NCI-H69 (cell line): ENCODE measurements at regions not wholly inside any gene's neighbourhood (a gene's known extent, or its start where the extent isn't known, plus 50 kb on each side); places are given as distances from the start of the nearest gene placed in this dataset.

Experiments used
- DNase-seq: peaks from one replicate; lab custom pipeline; 2025; lab: John Stamatoyannopoulos, UW

- DNase-seq = no peak
Measured at GRCh38 chr12:93103154-93103553, 174.1 kb upstream of the EEA1 start.

- DNase-seq = no peak
Measured at GRCh38 chr12:93104535-93104934, 175.4 kb upstream of the EEA1 start.

- no peak for DNase-seq
Measured at GRCh38 chr12:93106910-93107309, 177.8 kb upstream of the EEA1 start.

GRCh38 chr12:93107514-93108312 is 178.6 kb upstream of the EEA1 start:
- DNase-seq = no peak

- DNase-seq = peak; percentile 14
Measured at GRCh38 chr12:93108985-93109384, 179.9 kb upstream of the EEA1 start.

- peak; percentile 87 for DNase-seq
Measured at GRCh38 chr12:93109551-93110203, 180.6 kb upstream of the EEA1 start.

GRCh38 chr12:93111773-93112172 is 182.7 kb upstream of the EEA1 start:
- no peak for DNase-seq

- DNase-seq = peak; percentile 18
Measured at GRCh38 chr12:93113317-93114006, 184.4 kb upstream of the EEA1 start.

- no peak for DNase-seq
Measured at GRCh38 chr12:93115198-93115601, 186.1 kb upstream of the EEA1 start.

- DNase-seq = no peak
Measured at GRCh38 chr12:93115646-93116045, 186.6 kb upstream of the EEA1 start.

- DNase-seq = no peak
Measured at GRCh38 chr12:93116632-93117031, 187.5 kb upstream of the EEA1 start.

GRCh38 chr12:93121729-93122488 is 192.8 kb upstream of the EEA1 start:
- no peak for DNase-seq

GRCh38 chr12:93122569-93123091 is 193.5 kb upstream of the EEA1 start:
- DNase-seq = no peak

- DNase-seq = no peak
Measured at GRCh38 chr12:93125126-93125525, 196.0 kb upstream of the EEA1 start.

GRCh38 chr12:93126069-93126474 is 197.0 kb upstream of the EEA1 start:
- no peak for DNase-seq

- DNase-seq = no peak
Measured at GRCh38 chr12:93127107-93127560, 198.0 kb upstream of the EEA1 start.

GRCh38 chr12:93127582-93128331 is 198.7 kb upstream of the EEA1 start:
- peak; percentile 90 for DNase-seq

- peak; percentile 93 for DNase-seq
Measured at GRCh38 chr12:93128332-93128707, 199.2 kb upstream of the EEA1 start.

GRCh38 chr12:93130366-93131054 is 201.4 kb upstream of the EEA1 start:
- DNase-seq = no peak

- no peak for DNase-seq
Measured at GRCh38 chr12:93133361-93133760, 204.3 kb upstream of the EEA1 start.
